SK-N-SH treated with all-trans-retinoic acid at 6 μM for 48 hours (cell line): ENCODE measurements at regions not wholly inside any gene's neighbourhood (a gene's known extent, or its start where the extent isn't known, plus 50 kb on each side); places are given as distances from the start of the nearest gene placed in this dataset.

Source experiments
- ATAC-seq: fragments of 200-7000 bp; cut with Tn5 transposase; 3 replicates; pipeline ENCODE4 v1.9.1; 2020; ENCODE audit warnings: mild to moderate bottlenecking, moderate library complexity
- ARNTL ChIP-seq: fragments of 450-650 bp; formaldehyde crosslinking; IDR thresholded peaks from 2 replicates; pipeline ENCODE4 v1.5.0; 2020; ENCODE audit warnings: low read depth, mild to moderate bottlenecking, moderate library complexity, borderline replicate concordance
- BACH2 ChIP-seq: fragments of 250-450 bp; sonication (Bioruptor Pico); IDR thresholded peaks from 2 replicates; pipeline ENCODE4 v1.9.0; 2021; ENCODE audit warnings: mild to moderate bottlenecking, borderline replicate concordance
- CSDC2 ChIP-seq: fragments of 250-450 bp; sonication (Bioruptor Pico); IDR thresholded peaks from 2 replicates; pipeline ENCODE4 v1.5.0; 2020; ENCODE audit warnings: mild to moderate bottlenecking, moderate library complexity
- ESRRG ChIP-seq: fragments of 250-450 bp; sonication (Bioruptor Pico); IDR thresholded peaks from 2 replicates; pipeline ENCODE4 v1.6.1; 2021; ENCODE audit warnings: mild to moderate bottlenecking
- GLIS3 ChIP-seq: fragments of 250-450 bp; sonication (Bioruptor Pico); IDR thresholded peaks from 2 replicates; pipeline ENCODE4 v1.5.0; 2020; ENCODE audit warnings: mild to moderate bottlenecking, moderate library complexity
- ISL1 ChIP-seq: fragments of 250-450 bp; sonication (Bioruptor Pico); IDR thresholded peaks from 2 replicates; pipeline ENCODE4 v2.1.2; 2022; ENCODE audit warnings: mild to moderate bottlenecking, moderate library complexity
- OSR1 ChIP-seq: fragments of 250-450 bp; sonication (Bioruptor Pico); IDR thresholded peaks from 2 replicates; pipeline ENCODE4 v1.8.0; 2022; ENCODE audit warnings: moderate library complexity, mild to moderate bottlenecking, inconsistent platforms
- PPARA ChIP-seq: fragments of 250-450 bp; sonication (Bioruptor Pico); IDR thresholded peaks from 2 replicates; pipeline ENCODE4 v1.5.0; 2020; ENCODE audit warnings: mild to moderate bottlenecking, borderline replicate concordance
- RARB ChIP-seq: fragments of 250-450 bp; sonication (Bioruptor Pico); IDR thresholded peaks from 2 replicates; pipeline ENCODE4 v1.8.0; 2021; ENCODE audit warnings: mild to moderate bottlenecking, moderate library complexity
- SNAI2 ChIP-seq: fragments of 250-450 bp; sonication (Bioruptor Pico); IDR thresholded peaks from 2 replicates; pipeline ENCODE4 v1.5.0; 2020; ENCODE audit warnings: mild to moderate bottlenecking, moderate library complexity
- TCF4 ChIP-seq: fragments of 250-450 bp; sonication (Bioruptor Pico); IDR thresholded peaks from 2 replicates; pipeline ENCODE4 v1.8.0; 2021; ENCODE audit warnings: mild to moderate bottlenecking, moderate library complexity, borderline replicate concordance
- TOX ChIP-seq: fragments of 250-450 bp; sonication (Bioruptor Pico); IDR thresholded peaks from 2 replicates; pipeline ENCODE4 v1.8.0; 2021; ENCODE audit warnings: mild to moderate bottlenecking, moderate library complexity, borderline replicate concordance
- ZC3H10 ChIP-seq: fragments of 250-450 bp; sonication (Bioruptor Pico); IDR thresholded peaks from 2 replicates; pipeline ENCODE4 v1.5.1; 2021; ENCODE audit warnings: mild to moderate bottlenecking, moderate library complexity
- ZFP3 ChIP-seq: fragments of 250-450 bp; sonication (Bioruptor Pico); IDR thresholded peaks from 2 replicates; pipeline ENCODE4 v1.5.0; 2020; ENCODE audit warnings: mild to moderate bottlenecking, moderate library complexity
- ZFP30 ChIP-seq: fragments of 450-650 bp; formaldehyde crosslinking; IDR thresholded peaks from 2 replicates; pipeline ENCODE4 v1.5.0; 2022; ENCODE audit warnings: mild to moderate bottlenecking, moderate library complexity
- ZNF565 ChIP-seq: fragments of 450-650 bp; formaldehyde crosslinking; conservative IDR thresholded peaks from 2 replicates; pipeline ENCODE4 v1.5.0; 2020; ENCODE audit warnings: low read depth, mild to moderate bottlenecking, moderate library complexity
- ZNF70 ChIP-seq: fragments of 450-650 bp; formaldehyde crosslinking; IDR thresholded peaks from 2 replicates; pipeline ENCODE4 v1.5.0; 2020; ENCODE audit warnings: mild to moderate bottlenecking, moderate library complexity
- ZNF8 ChIP-seq: fragments of 450-650 bp; formaldehyde crosslinking; IDR thresholded peaks from 2 replicates; pipeline ENCODE4 v1.5.0; 2020; ENCODE audit warnings: mild to moderate bottlenecking, moderate library complexity
- TF ChIP-seq, protein P1 (sequence below): fragments of 250-450 bp; sonication (Bioruptor Pico); IDR thresholded peaks from 2 replicates; pipeline ENCODE4 v1.8.0; 2020; ENCODE audit warnings: mild to moderate bottlenecking, moderate library complexity, borderline replicate concordance
- TF ChIP-seq, protein P2 (sequence below): fragments of 250-450 bp; sonication (Bioruptor Pico); IDR thresholded peaks from 2 replicates; pipeline ENCODE4 v1.5.0; 2020; ENCODE audit warnings: mild to moderate bottlenecking, moderate library complexity
- TF ChIP-seq, protein P3 (sequence below): fragments of 250-450 bp; sonication (Bioruptor Pico); IDR thresholded peaks from 2 replicates; pipeline ENCODE4 v1.8.0; 2021; ENCODE audit warnings: low read depth, mild to moderate bottlenecking, moderate library complexity, borderline replicate concordance
- TF ChIP-seq, protein P4 (sequence below): fragments of 250-450 bp; sonication (Bioruptor Pico); IDR thresholded peaks from 2 replicates; pipeline ENCODE4 v1.5.1; 2020; ENCODE audit warnings: low read depth, mild to moderate bottlenecking, moderate library complexity

DNA sequence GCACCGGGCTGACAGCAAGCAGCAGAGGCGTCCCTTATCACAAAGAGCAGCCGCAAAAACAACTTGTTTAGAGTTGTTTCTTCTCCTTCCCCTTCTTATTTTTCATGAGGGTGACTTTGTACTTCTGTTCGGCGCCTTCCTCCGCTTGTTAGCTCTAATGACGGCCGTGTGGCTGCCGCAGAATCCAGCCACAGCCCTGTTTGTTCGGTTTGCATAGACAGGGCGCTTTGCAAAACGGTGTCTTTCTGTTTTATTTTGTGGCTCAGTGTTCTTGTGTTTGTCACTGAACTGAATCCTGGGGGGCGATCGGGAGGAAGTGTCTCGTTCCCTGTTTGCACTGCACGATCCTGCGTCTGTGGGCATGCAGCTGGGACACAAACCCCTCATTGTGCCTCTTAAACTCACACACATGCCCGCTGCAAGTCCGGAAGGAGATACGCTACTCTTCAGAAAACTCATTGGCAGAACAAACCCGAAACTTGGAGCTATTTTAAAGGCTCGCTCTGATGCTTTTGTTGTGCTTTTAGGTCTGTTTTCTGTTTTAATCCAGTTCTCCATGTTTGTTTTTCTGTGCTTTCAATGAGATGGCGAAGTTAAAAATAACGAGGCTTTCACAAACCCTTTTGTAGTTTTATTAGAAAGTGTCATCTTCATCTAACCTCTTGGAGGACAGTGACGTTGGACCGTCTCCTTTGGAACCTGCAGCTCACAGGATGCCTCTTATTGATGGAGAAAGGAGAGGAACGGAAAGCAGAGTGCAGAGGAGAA, 213.9 kb downstream of the IRX2 start:
- ATAC-seq, result no peak
- TF ChIP-seq PPARA (CRISPR knock-in tag) (no peak), BACH2 (CRISPR knock-in tag) (no peak), SNAI2 (CRISPR knock-in tag) (no peak), OSR1 (no peak), ZFP30 (CRISPR knock-in tag) (no peak), ARNTL (CRISPR knock-in tag) (no peak), GLIS3 (no peak), ZFP3 (no peak), CSDC2 (CRISPR knock-in tag) (no peak), ZNF8 (CRISPR knock-in tag) (no peak), RARB (no peak), ZNF70 (CRISPR knock-in tag) (no peak), ZNF565 (CRISPR knock-in tag) (no peak), ZC3H10 (CRISPR knock-in tag) (no peak), ESRRG (no peak), TCF4 (CRISPR knock-in tag) (no peak)
- TF ChIP-seq, protein P1, sequence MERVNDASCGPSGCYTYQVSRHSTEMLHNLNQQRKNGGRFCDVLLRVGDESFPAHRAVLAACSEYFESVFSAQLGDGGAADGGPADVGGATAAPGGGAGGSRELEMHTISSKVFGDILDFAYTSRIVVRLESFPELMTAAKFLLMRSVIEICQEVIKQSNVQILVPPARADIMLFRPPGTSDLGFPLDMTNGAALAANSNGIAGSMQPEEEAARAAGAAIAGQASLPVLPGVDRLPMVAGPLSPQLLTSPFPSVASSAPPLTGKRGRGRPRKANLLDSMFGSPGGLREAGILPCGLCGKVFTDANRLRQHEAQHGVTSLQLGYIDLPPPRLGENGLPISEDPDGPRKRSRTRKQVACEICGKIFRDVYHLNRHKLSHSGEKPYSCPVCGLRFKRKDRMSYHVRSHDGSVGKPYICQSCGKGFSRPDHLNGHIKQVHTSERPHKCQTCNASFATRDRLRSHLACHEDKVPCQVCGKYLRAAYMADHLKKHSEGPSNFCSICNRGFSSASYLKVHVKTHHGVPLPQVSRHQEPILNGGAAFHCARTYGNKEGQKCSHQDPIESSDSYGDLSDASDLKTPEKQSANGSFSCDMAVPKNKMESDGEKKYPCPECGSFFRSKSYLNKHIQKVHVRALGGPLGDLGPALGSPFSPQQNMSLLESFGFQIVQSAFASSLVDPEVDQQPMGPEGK (CRISPR knock-in tag), result no peak
- TF ChIP-seq, protein P2, sequence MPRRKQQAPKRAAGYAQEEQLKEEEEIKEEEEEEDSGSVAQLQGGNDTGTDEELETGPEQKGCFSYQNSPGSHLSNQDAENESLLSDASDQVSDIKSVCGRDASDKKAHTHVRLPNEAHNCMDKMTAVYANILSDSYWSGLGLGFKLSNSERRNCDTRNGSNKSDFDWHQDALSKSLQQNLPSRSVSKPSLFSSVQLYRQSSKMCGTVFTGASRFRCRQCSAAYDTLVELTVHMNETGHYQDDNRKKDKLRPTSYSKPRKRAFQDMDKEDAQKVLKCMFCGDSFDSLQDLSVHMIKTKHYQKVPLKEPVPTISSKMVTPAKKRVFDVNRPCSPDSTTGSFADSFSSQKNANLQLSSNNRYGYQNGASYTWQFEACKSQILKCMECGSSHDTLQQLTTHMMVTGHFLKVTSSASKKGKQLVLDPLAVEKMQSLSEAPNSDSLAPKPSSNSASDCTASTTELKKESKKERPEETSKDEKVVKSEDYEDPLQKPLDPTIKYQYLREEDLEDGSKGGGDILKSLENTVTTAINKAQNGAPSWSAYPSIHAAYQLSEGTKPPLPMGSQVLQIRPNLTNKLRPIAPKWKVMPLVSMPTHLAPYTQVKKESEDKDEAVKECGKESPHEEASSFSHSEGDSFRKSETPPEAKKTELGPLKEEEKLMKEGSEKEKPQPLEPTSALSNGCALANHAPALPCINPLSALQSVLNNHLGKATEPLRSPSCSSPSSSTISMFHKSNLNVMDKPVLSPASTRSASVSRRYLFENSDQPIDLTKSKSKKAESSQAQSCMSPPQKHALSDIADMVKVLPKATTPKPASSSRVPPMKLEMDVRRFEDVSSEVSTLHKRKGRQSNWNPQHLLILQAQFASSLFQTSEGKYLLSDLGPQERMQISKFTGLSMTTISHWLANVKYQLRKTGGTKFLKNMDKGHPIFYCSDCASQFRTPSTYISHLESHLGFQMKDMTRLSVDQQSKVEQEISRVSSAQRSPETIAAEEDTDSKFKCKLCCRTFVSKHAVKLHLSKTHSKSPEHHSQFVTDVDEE (CRISPR knock-in tag), result no peak

DNA sequence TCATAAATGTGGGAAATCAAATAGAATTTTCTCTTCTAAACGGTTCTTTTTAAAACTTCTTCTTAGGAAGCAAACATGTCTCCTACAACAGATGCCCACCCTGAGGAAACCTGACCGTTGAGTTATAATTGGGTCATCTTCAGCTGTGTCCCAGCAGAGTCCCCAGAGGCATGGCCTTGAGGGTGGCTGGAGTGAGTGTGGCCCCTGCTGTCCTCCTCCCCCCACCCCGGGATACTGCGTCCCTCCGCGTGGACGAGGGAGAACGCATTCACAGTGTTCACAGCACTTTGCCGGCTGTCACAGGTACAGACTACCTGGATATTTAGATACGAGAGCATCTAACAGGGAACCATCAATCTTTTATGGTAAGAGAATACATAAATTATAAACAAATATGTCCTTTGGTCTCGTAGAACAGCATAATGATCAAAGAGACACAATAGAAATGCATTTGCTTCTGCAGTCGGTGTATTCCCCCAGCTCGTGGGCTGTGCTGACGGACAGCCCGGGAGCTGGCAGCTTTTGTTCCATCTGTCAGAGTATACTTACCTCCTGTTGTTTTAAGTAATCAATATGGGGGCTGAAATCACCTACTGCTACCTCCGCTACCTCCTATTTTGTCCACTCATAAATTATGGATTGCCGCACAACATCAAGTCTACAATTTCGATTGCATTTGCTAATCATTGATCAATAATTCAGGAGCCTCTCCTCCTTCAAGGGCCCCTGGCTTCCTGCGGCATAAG, 214.7 kb downstream of the IRX2 start:
- ATAC-seq, result no peak
- no peak for TF ChIP-seq ZC3H10 (CRISPR knock-in tag)
- TF ChIP-seq TCF4 (CRISPR knock-in tag), result no peak
- no peak for TF ChIP-seq OSR1
- TF ChIP-seq, all 23 proteins: peak for 0

DNA sequence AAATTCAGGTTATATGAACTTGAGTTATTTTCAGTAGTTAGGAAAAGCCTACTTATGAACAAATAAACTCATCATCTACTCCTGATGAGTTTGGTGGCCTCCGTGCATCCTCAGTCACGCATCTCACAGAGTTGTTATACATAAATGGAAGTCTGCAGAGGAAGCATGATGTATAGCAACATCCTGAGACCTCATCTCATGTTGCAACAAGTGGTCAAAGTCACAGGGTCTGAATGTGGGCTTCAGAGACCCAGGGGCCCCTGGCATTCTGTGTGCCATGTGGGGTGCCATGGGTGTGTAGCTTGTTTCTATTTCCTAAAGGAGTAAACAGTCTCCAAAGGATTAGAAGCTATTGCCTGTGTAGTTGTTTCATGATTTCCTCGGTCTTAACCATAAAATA, 216.5 kb downstream of the IRX2 start:
- ATAC-seq, result no peak
- TF ChIP-seq ZNF8 (CRISPR knock-in tag) (no peak), ESRRG (no peak), TOX (CRISPR knock-in tag) (no peak), BACH2 (CRISPR knock-in tag) (no peak), OSR1 (no peak), ISL1 (no peak)
- TF ChIP-seq, protein P2 (CRISPR knock-in tag), result no peak
- TF ChIP-seq, protein P3, sequence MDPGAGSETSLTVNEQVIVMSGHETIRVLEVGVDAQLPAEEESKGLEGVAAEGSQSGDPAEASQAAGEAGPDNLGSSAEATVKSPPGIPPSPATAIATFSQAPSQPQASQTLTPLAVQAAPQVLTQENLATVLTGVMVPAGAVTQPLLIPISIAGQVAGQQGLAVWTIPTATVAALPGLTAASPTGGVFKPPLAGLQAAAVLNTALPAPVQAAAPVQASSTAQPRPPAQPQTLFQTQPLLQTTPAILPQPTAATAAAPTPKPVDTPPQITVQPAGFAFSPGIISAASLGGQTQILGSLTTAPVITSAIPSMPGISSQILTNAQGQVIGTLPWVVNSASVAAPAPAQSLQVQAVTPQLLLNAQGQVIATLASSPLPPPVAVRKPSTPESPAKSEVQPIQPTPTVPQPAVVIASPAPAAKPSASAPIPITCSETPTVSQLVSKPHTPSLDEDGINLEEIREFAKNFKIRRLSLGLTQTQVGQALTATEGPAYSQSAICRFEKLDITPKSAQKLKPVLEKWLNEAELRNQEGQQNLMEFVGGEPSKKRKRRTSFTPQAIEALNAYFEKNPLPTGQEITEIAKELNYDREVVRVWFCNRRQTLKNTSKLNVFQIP, result no peak
- TF ChIP-seq, protein P4, sequence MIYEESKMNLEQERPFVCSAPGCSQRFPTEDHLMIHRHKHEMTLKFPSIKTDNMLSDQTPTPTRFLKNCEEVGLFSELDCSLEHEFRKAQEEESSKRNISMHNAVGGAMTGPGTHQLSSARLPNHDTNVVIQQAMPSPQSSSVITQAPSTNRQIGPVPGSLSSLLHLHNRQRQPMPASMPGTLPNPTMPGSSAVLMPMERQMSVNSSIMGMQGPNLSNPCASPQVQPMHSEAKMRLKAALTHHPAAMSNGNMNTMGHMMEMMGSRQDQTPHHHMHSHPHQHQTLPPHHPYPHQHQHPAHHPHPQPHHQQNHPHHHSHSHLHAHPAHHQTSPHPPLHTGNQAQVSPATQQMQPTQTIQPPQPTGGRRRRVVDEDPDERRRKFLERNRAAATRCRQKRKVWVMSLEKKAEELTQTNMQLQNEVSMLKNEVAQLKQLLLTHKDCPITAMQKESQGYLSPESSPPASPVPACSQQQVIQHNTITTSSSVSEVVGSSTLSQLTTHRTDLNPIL (CRISPR knock-in tag), result no peak
